Loucy (cell line): ENCODE measurements at regions not wholly inside any gene's neighbourhood (a gene's known extent, or its start where the extent isn't known, plus 50 kb on each side); places are given as distances from the start of the nearest gene placed in this dataset.

ENCODE experiments used
- H2AFZ ChIP-seq: fragments of 200-600 bp; sonication (generic); 2 replicates; pipeline ENCODE4 v1.6.0; 2016; ENCODE audit warnings: antibody characterized with exemption, mild to moderate bottlenecking, low read length, moderate library complexity
- H3F3A ChIP-seq: fragments of 200-600 bp; 2 replicates; pipeline ENCODE4 v1.6.0; 2016; ENCODE audit warnings: antibody characterized with exemption, low read depth, mild to moderate bottlenecking
- H3K27me3 ChIP-seq: fragments of 200-600 bp; sonication (generic); 2 replicates; pipeline ENCODE4 v1.6.1; 2014; ENCODE audit warnings: low read length, mild to moderate bottlenecking; ENCODE audit not compliant: insufficient read depth, poor library complexity, severe bottlenecking
- H3K36me3 ChIP-seq: fragments of 200-600 bp; sonication (generic); 2 replicates; pipeline ENCODE4 v1.6.1; 2016; ENCODE audit warnings: low read length; ENCODE audit not compliant: insufficient read depth
- H3K4me1 ChIP-seq: fragments of 200-600 bp; sonication (generic); 2 replicates; pipeline ENCODE4 v1.5.1; 2014; ENCODE audit warnings: low read length, mild to moderate bottlenecking; ENCODE audit not compliant: insufficient read depth, poor library complexity, severe bottlenecking
- H3K4me2 ChIP-seq: fragments of 200-600 bp; sonication (generic); 2 replicates; pipeline ENCODE4 v1.6.0; 2014; ENCODE audit warnings: antibody characterized with exemption, low read length, low read depth, mild to moderate bottlenecking; ENCODE audit not compliant: poor library complexity, severe bottlenecking
- H3K4me3 ChIP-seq: fragments of 200-600 bp; sonication (generic); 2 replicates; pipeline ENCODE4 v1.5.1; 2014; ENCODE audit warnings: low read length, mild to moderate bottlenecking, mixed read lengths; ENCODE audit not compliant: poor library complexity, severe bottlenecking
- H3K79me2 ChIP-seq: fragments of 200-600 bp; sonication (generic); 2 replicates; pipeline ENCODE4 v1.6.1; 2014; ENCODE audit warnings: low read length; ENCODE audit not compliant: insufficient read depth
- H3K9ac ChIP-seq: fragments of 200-600 bp; sonication (generic); 2 replicates; pipeline ENCODE4 v1.6.0; 2014; ENCODE audit warnings: mild to moderate bottlenecking, low read depth, low read length, moderate library complexity; ENCODE audit not compliant: poor library complexity, severe bottlenecking
- H3K9me2 ChIP-seq: fragments of 200-600 bp; sonication (generic); replicated peaks from 2 replicates; pipeline ENCODE4 v1.6.1; 2016; ENCODE audit warnings: low read depth, low read length, mixed read lengths
- H3K9me3 ChIP-seq: fragments of 200-600 bp; sonication (generic); 2 replicates; pipeline ENCODE4 v1.6.1; 2014; ENCODE audit warnings: mild to moderate bottlenecking, antibody characterized with exemption, low read length, low read depth; ENCODE audit not compliant: insufficient read depth
- H4K20me1 ChIP-seq: fragments of 200-600 bp; sonication (generic); 2 replicates; pipeline ENCODE4 v1.6.0; 2014; ENCODE audit warnings: antibody characterized with exemption, low read length, mild to moderate bottlenecking; ENCODE audit not compliant: insufficient read depth, poor library complexity, severe bottlenecking
- EZH2phosphoT487 ChIP-seq: fragments of 200-600 bp; IDR thresholded peaks from 2 replicates; pipeline ENCODE4 v1.6.1; 2018; ENCODE audit warnings: antibody characterized with exemption, mild to moderate bottlenecking, moderate library complexity, borderline replicate concordance
- TF ChIP-seq, protein P1 (sequence below): fragments of 200-600 bp; sonication (generic); conservative IDR thresholded peaks from 2 replicates; pipeline ENCODE4 v1.5.1; 2014; ENCODE audit warnings: mild to moderate bottlenecking, antibody characterized with exemption, low read length

DNA sequence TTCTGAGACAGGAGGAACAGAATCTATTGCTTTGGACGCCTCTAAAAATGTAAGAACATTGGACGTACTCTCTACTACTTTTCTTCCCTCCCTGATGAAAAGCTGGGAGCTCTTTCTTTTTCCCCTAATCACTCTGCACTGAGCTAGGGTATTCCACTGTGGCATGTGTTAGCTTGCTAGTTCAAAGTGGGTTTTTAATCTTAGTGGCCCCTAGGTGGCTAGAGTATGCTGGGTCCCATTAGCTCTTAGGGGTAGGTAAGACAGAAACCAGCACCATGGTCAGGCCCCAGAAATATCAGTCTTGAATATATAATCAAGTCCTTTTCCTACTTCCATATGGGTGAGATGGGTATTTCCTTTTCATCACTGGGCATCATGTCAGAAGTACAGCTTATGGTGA is 945.2 kb upstream of the PTPRD start:
- no peaks in the 10 kb centered on the region for H3K9me3 ChIP-seq
- H3K79me2 ChIP-seq: no peaks in the 10 kb centered on the region

GRCh38 chr9:11559001-11559776 is 946.4 kb upstream of the PTPRD start:
- Histone ChIP-seq H3K36me3 (no peaks in the 10 kb centered on the region), H3K4me3 (no peak overlapping the region), H3F3A (no peaks in the 10 kb centered on the region), H2AFZ (no peak overlapping the region), H3K4me2 (no peak overlapping the region), H3K79me2 (no peaks in the 10 kb centered on the region), H3K9ac (no peak overlapping the region), H3K9me3 (no peaks in the 10 kb centered on the region), H3K9me2 (no peaks in the 10 kb centered on the region), H3K4me1 (no peaks in the 10 kb centered on the region), H4K20me1 (no peaks in the 10 kb centered on the region), H3K27me3 (no peaks in the 10 kb centered on the region)
- TF ChIP-seq, protein P1, sequence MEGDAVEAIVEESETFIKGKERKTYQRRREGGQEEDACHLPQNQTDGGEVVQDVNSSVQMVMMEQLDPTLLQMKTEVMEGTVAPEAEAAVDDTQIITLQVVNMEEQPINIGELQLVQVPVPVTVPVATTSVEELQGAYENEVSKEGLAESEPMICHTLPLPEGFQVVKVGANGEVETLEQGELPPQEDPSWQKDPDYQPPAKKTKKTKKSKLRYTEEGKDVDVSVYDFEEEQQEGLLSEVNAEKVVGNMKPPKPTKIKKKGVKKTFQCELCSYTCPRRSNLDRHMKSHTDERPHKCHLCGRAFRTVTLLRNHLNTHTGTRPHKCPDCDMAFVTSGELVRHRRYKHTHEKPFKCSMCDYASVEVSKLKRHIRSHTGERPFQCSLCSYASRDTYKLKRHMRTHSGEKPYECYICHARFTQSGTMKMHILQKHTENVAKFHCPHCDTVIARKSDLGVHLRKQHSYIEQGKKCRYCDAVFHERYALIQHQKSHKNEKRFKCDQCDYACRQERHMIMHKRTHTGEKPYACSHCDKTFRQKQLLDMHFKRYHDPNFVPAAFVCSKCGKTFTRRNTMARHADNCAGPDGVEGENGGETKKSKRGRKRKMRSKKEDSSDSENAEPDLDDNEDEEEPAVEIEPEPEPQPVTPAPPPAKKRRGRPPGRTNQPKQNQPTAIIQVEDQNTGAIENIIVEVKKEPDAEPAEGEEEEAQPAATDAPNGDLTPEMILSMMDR: no peak
- no peak for TF ChIP-seq EZH2phosphoT487

More for the DNA sequence above, 945.2 kb upstream of the PTPRD start:
- no peak overlapping the region for H3K9ac ChIP-seq
- no peak for TF ChIP-seq EZH2phosphoT487
- no peaks in the 10 kb centered on the region for H3K9me2 ChIP-seq
- no peaks in the 10 kb centered on the region for H3K27me3 ChIP-seq
- no peak overlapping the region for H3K4me3 ChIP-seq
- H3K4me2 ChIP-seq: no peak overlapping the region
- no peaks in the 10 kb centered on the region for H3F3A ChIP-seq
- H3K36me3 ChIP-seq: no peaks in the 10 kb centered on the region
- H3K4me1 ChIP-seq: no peaks in the 10 kb centered on the region
- H2AFZ ChIP-seq: no peak overlapping the region
- no peaks in the 10 kb centered on the region for H4K20me1 ChIP-seq

DNA sequence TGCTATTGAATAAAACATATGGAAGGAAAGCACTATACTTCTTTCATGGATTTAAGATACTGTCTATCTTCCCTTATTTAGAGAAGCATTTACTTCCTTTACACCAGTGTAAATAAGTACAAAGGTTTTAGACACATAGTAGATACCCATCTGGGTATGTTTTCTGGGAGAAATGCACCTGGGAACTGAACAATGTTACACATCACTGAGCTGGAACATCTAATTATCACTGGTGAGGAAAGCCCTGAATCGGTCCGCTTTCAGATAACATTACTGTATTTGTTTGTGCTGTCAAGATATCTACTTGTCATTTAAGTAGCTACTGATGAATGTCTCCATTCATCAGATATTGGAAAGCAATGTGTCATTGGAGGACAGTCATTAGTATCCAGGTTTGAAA is 964.7 kb upstream of the PTPRD start:
- Histone ChIP-seq H3K27me3 (no peaks in the 10 kb centered on the region), H3K9me3 (no peaks in the 10 kb centered on the region), H2AFZ (no peak overlapping the region), H3K9ac (no peak overlapping the region), H4K20me1 (no peaks in the 10 kb centered on the region), H3K36me3 (no peaks in the 10 kb centered on the region), H3K4me3 (no peak overlapping the region), H3K4me1 (no peaks in the 10 kb centered on the region), H3K79me2 (no peaks in the 10 kb centered on the region), H3F3A (no peaks in the 10 kb centered on the region), H3K4me2 (no peak overlapping the region), H3K9me2 (no peaks in the 10 kb centered on the region)
- no peak for TF ChIP-seq EZH2phosphoT487
- TF ChIP-seq, protein P1: no peak

GRCh38 chr9:11595756-11596155 is 983.0 kb upstream of the PTPRD start:
- H3K9me2 ChIP-seq: no peaks in the 10 kb centered on the region
- H2AFZ ChIP-seq: no peak overlapping the region
- no peaks in the 10 kb centered on the region for H3F3A ChIP-seq
- no peaks in the 10 kb centered on the region for H3K79me2 ChIP-seq
- H3K4me3 ChIP-seq: no peak overlapping the region
- TF ChIP-seq, protein P1: no peak
- no peak for TF ChIP-seq EZH2phosphoT487
- no peaks in the 10 kb centered on the region for H3K36me3 ChIP-seq
- H3K4me2 ChIP-seq: no peak overlapping the region
- H3K9ac ChIP-seq: no peak overlapping the region
- H3K4me1 ChIP-seq: no peaks in the 10 kb centered on the region
- H3K9me3 ChIP-seq: no peaks in the 10 kb centered on the region
- H3K27me3 ChIP-seq: no peaks in the 10 kb centered on the region
- no peaks in the 10 kb centered on the region for H4K20me1 ChIP-seq
